Stimulated activated CD4-positive, alpha-beta T cell treated with anti-CD3 and anti-CD28 coated beads, Interleukin-15, amount 100 ng/mL, for 24 hours (primary cell): ENCODE measurements at regions not wholly inside any gene's neighbourhood (a gene's known extent, or its start where the extent isn't known, plus 50 kb on each side); places are given as distances from the start of the nearest gene placed in this dataset.

Experiments used
- DNase-seq: peaks from one replicate; pipeline ENCODE4 v3.0.0-alpha.2; 2020

DNA sequence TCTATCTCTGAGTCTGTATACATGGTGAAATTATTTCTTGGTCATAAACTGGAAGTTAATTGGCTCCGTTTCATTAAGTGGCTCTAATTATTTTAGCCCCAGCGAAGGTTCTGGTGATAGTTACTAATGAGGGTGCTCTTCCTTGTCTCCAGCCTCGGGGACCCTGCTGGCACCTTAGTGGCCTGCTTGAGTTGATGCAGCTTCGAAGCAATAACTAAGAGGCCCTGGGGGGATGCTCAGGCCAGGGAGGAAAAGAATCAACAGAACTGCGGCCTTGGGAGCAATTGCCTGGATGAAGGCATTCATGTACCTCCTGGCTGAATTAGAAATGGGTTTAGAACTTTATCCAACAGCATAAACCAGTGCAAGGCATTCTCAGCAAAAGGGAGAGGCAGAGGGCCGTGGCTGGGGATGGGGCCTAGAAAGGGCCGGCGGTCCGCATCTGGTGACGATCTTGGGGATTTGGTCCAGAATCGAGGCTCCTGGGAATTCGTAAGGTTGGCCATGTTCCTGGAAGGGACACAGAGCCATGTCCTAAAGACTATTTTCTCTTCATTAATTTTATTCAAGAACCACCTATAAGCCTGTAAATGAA is 100.0 kb upstream of the AJAP1 start:
- no peak for DNase-seq

- no peak for DNase-seq
These were observed 96.5 kb upstream of the AJAP1 start for GRCh38 chr1:4557949-4558348.

DNA sequence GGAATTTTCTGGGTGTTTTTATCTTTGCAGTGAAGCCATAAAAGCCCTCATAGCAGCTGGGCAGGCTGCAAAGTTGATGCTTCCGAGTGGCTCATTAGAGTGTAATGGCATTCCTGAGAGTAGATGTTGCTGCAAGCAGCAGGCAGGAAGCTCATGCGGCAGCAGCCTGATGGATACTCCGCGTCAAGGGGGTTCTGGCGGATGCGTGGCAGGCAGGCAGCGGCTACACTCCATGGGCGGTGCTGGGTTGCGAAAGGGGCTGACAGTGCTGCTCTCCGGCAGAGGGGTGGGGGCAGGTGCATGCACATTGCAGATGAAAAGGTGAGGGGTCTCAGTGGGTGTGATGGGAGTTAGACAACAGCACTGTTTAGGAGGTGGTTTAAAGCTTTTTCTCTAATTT is 93.2 kb upstream of the AJAP1 start:
- no peak for DNase-seq

GRCh38 chr1:4562321-4562720 is 92.1 kb upstream of the AJAP1 start:
- DNase-seq = no peak

GRCh38 chr1:4563586-4563985 is 90.8 kb upstream of the AJAP1 start:
- no peak for DNase-seq

DNA sequence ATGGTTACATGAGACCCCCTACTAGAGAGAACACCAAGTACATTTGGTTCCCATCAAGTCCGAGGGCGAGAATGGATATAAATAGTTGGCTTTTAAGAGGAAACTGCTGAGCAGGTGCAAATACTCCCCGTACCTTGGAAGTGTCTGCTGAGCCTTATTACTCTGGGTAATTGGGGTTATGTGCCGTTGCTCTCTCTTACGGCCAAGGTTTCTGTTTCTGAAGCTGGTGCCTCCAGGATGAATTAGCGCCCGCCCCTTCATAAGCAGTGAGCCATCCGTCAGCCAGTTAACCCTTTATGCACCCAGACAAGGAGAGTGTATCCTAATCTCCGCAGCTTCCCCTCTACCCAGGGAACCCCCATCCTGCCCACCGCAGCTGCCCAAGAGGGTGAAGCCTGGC is 90.4 kb upstream of the AJAP1 start:
- no peak for DNase-seq

DNA sequence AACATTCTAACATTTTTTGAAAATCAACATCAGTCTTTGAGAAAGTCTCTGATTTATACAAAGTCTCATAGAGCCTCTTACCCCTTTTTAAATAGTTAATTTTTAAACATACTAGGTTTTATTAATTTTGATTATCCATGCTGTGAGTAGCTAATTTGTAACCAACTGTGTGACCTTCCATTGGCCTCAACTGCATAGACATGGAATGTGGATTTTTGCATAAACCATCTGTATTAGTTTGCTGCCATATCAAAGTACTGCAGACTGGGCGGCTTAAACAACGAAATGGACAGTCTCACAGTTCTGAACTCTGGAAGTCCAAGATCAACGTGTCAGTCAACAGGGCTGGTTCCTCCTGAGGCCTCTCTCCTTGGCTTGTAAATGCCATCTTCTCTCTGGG is 89.2 kb upstream of the AJAP1 start:
- DNase-seq = no peak

DNA sequence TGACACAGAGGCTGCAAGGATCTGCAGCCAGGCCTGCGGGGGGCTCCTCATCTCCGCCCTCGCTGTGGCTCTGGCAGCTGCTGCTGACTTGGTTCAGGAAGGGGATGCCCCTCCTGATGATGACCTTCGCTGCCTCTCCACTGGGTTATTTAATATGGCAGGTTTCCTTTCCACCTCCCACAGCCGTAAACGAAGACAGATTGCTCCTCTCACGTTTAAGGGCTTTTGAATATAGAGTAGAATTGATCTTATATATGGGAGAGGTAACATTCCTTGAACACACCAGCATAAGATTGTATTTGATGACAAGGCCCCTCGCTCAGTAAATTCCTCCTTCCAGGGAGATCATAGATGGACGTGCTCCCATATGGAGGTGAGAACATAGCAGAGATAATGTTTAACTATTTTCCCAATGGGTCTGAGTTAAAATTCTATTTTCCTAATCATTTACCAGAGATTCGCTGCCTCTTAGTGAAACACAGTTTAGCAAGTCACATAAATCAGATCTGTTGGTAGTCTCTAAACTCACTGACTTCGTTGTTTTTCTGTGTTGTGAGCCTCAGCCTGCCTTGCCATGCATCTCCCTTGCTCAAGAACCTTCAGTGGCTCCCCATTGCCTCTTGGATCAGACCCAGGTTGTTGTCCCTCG is 88.5 kb upstream of the AJAP1 start:
- no peak for DNase-seq

DNA sequence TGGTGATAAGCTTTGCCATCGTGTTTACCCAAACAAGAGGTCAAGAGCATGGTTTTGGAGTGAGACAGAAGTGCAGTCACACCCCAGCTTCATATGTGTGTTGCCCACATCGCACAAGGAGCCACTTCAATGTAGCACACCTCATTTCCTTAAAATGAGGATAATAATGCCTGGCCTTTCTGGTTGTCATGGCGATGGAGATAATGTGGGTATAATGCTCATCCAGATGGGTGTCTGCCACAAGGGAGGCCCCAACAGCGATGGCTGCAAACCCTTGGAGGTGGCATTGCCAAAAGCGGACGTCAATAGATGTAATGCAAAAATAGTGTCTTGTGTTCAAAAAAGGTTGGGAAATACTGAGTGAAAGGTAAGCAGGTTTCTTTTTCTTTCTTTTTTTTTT is 83.1 kb upstream of the AJAP1 start:
- no peak for DNase-seq

- no peak for DNase-seq
These were observed 80.9 kb upstream of the AJAP1 start for GRCh38 chr1:4573526-4573925.

DNA sequence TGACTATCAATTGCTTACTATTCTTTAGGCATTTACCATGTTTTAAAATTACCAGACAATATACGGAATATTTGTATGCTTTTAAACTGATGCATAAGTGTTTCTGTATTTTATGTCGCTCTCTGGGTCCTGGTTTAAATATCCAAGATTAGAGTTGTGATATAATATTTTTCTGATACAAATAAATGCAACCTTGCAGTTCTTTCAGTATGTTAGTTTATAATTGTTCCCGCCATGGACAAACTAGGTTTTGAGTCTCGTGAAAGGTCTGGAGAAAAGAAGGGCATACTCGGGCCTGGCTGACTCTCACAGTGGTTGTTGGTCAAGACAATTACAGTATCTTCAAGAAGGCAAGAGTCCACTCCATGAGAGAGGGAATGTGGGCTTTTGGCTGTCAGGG is 72.6 kb upstream of the AJAP1 start:
- no peak for DNase-seq

DNA sequence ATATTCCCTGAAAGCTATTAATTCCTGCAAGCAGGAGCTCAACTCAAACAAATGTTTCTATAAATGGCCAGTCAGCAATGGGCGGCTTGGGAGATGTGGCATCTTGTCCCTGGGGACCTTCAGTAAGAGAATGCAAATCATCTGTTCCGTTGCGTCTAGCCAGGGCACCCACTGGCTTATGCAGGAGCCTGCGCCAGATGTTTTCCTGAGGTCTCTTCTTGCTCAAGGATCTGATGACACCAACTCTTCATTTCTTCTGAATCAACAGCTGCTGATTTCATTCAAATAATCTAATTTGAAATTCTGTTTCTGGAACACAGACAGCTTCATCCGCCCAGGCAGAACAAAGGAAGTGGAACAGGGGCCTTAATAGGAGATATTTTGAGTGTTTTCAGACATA is 70.0 kb upstream of the AJAP1 start:
- no peak for DNase-seq

DNA sequence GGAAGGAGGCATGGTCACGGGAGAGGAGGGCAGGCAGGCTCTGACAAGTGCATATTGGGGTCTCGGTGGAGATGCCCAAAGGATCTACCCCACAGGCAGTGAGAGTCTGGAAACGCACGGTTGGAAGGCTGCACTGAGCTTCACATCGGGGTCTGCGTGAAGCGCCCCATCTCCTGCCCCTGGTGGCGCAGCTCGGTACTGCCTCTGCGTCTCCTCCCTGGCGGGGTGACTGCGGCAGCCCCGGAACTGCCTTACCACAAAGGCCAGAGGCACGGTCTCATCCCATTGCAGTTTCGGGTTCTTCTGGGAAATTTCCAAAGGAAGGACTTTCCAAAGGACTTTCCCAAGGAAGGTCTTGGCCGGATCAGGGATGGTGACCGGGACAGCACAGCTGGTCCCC is 69.2 kb upstream of the AJAP1 start:
- DNase-seq = peak; percentile 69

GRCh38 chr1:4585705-4586104 is 68.7 kb upstream of the AJAP1 start:
- no peak for DNase-seq

DNA sequence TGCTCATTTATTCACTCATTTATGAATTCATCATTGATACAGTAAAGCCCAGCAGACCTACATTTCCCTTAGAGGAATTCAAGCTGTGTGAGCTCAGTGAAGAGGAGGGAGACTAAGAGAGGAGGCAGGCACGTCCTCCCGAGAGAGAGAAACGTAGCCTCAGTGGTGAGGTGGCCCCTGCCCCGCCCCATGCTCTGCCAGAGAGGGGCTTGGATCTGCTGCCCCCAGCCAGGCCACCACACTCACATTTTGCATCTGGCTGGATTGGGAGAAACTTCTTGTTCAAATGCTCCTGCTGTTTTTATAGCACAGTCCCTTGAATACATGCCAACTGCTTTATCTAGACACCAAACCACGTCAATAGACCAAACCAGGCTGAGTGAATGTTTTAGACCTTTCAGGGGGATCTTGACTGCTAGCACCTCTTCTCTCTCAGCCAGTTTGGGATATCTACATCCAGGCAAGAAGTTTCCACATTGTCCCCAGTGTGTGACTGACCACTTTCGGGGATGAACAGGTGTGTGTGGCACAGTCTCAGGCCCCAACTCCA is 67.7 kb upstream of the AJAP1 start:
- DNase-seq = no peak

GRCh38 chr1:4587721-4588120 is 66.7 kb upstream of the AJAP1 start:
- no peak for DNase-seq

GRCh38 chr1:4590756-4591155 is 63.7 kb upstream of the AJAP1 start:
- DNase-seq = no peak

DNA sequence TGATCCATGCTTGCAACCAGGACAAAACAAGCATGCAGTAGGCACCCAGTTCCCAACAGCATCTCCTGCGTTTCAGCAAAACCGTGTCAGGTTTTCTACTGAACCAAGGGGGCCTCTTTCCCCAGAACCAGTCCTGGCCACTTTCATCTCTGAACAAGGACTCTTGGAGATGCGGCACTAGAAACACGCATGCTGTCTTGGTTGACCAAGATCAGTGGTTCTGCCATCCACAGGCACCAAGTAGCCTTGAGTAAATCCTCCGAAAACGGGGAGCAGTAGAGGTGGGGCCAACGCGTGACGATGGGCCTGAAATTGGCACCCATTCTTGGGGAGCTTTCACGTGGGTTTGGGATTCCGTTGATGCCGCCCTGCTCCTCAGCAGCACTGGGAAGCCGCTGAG is 62.5 kb upstream of the AJAP1 start:
- no peak for DNase-seq

DNA sequence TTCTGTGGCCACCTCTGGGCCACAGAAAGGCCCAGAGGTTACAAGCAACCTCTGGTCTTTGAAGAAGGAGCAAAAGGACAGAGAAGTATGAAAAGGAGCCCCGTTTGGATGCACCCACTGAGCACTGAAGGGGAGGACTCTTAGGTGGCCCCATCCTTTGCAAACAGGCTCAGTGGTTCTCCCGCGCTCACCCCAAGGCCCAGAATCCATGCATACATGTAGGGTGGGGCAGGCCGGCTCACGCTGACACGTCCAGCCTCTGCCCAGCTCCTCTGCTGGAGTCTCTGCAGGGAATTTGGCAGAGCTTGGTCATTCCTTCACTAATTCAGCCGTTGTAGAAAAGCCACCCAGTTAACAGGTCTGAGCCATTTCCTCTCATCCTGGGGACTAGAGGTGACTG is 61.3 kb upstream of the AJAP1 start:
- DNase-seq = no peak

DNA sequence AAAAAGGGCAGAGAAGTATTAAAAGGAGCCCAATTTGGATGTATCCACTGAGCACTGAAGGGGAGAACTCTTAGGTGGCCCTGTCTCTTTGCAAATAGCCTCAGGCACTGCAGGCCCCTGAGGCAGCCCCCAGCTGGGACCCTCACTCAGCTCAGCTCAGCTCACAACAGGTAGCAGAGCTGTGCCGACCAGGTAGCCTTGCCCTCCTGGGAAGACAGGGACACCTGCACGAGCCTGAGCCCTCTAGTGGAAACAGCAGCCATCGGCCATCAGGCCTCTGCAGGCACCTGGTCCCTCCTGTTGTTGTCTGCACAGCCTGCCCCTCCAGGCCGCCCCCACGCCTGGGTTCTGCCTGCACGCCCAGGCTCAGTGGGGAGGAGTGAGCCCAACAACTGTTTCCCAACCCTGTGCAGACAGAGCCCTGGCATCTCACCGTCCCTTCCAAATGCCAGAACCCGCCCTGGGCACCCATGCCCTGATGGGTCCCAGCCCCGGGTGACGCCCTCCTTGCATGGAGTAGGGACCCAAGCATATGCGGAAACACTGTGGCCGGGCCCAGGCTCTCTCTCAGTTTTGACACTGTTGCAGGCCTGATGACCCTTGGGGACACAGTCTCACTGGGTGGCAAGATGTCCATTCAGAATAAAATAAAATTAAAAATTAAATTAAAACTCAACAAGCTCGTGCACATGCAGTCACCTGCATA is 60.0 kb upstream of the AJAP1 start:
- DNase-seq = no peak

- DNase-seq = no peak
These were observed 58.8 kb upstream of the AJAP1 start for GRCh38 chr1:4595341-4596225.

DNA sequence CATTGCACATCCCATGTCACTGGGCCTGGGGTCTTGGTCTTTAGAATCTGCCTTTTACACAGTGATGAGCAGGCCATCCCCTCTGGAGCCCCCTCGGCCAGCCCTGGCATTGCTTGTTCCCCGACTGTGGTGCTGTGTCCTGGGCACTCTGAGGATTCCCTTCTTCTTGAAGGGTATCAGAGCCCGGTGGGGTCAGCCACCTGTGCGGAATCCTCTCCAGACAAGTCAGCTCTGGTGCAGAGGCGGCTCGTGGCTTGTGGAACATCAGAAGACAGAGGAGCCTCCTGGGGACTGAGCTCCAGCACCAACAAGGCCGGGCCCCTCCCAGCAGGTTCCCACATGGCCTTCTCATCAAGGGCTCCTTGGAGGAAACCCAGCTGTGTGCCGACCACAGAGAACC is 57.9 kb upstream of the AJAP1 start:
- DNase-seq = no peak

DNA sequence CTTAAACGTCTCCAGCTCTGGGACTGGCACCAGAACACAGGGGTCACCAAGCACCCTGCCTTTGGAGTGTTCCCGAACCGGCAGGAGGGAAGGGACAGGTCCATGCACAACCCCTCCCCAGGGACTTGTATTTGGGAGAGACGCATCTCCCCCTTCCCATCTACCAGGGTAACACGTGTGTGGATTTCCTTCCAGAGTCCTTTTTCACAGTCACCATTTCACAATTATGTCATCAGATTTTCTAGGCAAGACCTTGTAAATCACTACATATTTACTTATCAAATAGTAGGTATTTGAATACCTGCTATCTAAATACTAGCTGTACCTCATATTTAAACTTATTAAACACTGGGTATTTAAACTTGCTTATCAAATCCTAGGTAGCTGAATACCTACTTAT is 57.4 kb upstream of the AJAP1 start:
- no peak for DNase-seq
